DOHH2 (cell line): ENCODE measurements at regions not wholly inside any gene's neighbourhood (a gene's known extent, or its start where the extent isn't known, plus 50 kb on each side); places are given as distances from the start of the nearest gene placed in this dataset.

ENCODE experiments used
- EZH2phosphoT487 ChIP-seq: fragments of 200-600 bp; sonication (generic); IDR thresholded peaks from 2 replicates; pipeline ENCODE4 v1.6.1; 2017; ENCODE audit warnings: borderline replicate concordance, mild to moderate bottlenecking, antibody characterized with exemption, low read length, moderate library complexity, mixed read lengths
- TF ChIP-seq, protein P1 (sequence below): fragments of 200-600 bp; sonication (generic); IDR thresholded peaks from one replicate; pipeline ENCODE4 v1.5.1; 2014; ENCODE audit warnings: antibody characterized with exemption, mild to moderate bottlenecking, low read depth, low read length; ENCODE audit not compliant: poor library complexity, severe bottlenecking

DNA sequence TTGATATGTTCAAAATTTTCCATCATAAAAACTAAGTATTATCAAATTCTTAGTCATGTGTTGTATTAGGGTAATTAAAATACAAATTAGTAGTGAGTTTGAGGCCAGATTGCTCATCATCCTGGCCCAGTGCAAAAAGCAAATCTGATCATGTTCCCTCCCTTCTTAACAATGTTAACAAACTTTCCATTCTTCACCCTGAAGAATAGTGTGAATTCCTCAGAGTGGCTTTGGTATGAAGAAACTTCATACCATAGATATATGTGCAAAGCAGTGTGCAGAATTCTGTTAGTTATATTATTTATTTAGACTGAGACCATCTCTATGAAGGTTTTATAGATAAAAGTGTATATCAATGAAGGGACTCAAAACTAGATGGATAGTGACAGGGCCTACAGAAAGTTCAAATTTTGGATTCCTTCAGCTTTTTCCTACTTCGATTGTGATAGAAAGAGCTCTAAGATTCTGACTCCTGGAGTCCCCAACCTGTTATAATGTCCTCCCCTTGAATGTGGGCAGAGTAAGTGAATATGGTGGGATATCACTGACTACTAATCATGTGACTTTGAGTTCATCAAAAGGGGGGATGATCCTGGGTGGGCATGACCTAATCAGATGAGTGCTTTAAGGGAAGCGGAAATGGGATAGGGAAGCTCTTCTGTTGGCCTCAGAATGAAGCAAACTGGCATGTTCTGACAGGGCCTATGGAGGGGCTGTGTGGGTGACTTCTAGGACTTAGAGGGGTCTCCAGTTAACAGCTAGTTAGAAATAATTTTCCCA is 271.4 kb downstream of the BTG1 start:
- TF ChIP-seq, protein P1, sequence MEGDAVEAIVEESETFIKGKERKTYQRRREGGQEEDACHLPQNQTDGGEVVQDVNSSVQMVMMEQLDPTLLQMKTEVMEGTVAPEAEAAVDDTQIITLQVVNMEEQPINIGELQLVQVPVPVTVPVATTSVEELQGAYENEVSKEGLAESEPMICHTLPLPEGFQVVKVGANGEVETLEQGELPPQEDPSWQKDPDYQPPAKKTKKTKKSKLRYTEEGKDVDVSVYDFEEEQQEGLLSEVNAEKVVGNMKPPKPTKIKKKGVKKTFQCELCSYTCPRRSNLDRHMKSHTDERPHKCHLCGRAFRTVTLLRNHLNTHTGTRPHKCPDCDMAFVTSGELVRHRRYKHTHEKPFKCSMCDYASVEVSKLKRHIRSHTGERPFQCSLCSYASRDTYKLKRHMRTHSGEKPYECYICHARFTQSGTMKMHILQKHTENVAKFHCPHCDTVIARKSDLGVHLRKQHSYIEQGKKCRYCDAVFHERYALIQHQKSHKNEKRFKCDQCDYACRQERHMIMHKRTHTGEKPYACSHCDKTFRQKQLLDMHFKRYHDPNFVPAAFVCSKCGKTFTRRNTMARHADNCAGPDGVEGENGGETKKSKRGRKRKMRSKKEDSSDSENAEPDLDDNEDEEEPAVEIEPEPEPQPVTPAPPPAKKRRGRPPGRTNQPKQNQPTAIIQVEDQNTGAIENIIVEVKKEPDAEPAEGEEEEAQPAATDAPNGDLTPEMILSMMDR: no peak
- no peak for TF ChIP-seq EZH2phosphoT487
